ENCODE measurements at regions not wholly inside any gene's neighbourhood (a gene's known extent, or its start where the extent isn't known, plus 50 kb on each side); places are given as distances from the start of the nearest gene placed in this dataset.

GRCh38 chr15:70189826-70190695 lies 92.3 kb upstream of the TLE3 start:
- peak; percentile 62 for DNase-seq

- no peak for DNase-seq
Measured at GRCh38 chr15:70188286-70188685, 90.6 kb upstream of the TLE3 start.

GRCh38 chr15:70187331-70187730 lies 89.6 kb upstream of the TLE3 start:
- no peak for DNase-seq

GRCh38 chr15:70186152-70186551 lies 88.4 kb upstream of the TLE3 start:
- peak; percentile 55 for DNase-seq

- DNase-seq = peak; percentile 61
Measured at GRCh38 chr15:70185251-70185711, 87.6 kb upstream of the TLE3 start.

- no peak for DNase-seq
Measured at GRCh38 chr15:70182858-70183695, 85.4 kb upstream of the TLE3 start.

GRCh38 chr15:70181626-70182255 lies 84.0 kb upstream of the TLE3 start:
- DNase-seq = no peak

GRCh38 chr15:70180186-70180875 lies 82.6 kb upstream of the TLE3 start:
- DNase-seq = no peak

GRCh38 chr15:70179309-70179892 lies 81.7 kb upstream of the TLE3 start:
- DNase-seq = no peak

GRCh38 chr15:70178335-70179084 lies 80.8 kb upstream of the TLE3 start:
- no peak for DNase-seq

- DNase-seq = no peak
Measured at GRCh38 chr15:70172566-70173225, 75.0 kb upstream of the TLE3 start.

GRCh38 chr15:70172124-70172523 lies 74.4 kb upstream of the TLE3 start:
- DNase-seq = no peak

- no peak for DNase-seq
Measured at GRCh38 chr15:70171256-70171886, 73.7 kb upstream of the TLE3 start.

- peak; percentile 34 for DNase-seq
Measured at GRCh38 chr15:70170096-70170699, 72.5 kb upstream of the TLE3 start.

GRCh38 chr15:70169147-70169546 lies 71.4 kb upstream of the TLE3 start:
- DNase-seq = no peak

GRCh38 chr15:70167155-70167554 lies 69.4 kb upstream of the TLE3 start:
- no peak for DNase-seq

- DNase-seq = no peak
Measured at GRCh38 chr15:70166506-70167087, 68.9 kb upstream of the TLE3 start.

GRCh38 chr15:70165716-70166284 lies 68.1 kb upstream of the TLE3 start:
- peak; percentile 27 for DNase-seq
